ENCODE measurements at regions not wholly inside any gene's neighbourhood (a gene's known extent, or its start where the extent isn't known, plus 50 kb on each side); places are given as distances from the start of the nearest gene placed in this dataset.
"Not testable (repeated sequence)": the region's sequence is repeated elsewhere in the genome, so short reads cannot be mapped to it uniquely, and the experiment has no call there.

GRCh38 chr6:94584211-94584610 is 993.1 kb upstream of the MANEA start:
- H3K27me3 ChIP-seq = no peaks in the 10 kb centered on the region
- DNase-seq = no peak

GRCh38 chr6:94570581-94570980 is 1006.8 kb upstream of the MANEA start:
- no peaks in the 10 kb centered on the region for H3K27me3 ChIP-seq
- H3K4me3 ChIP-seq = no peak overlapping the region
- H3K4me1 ChIP-seq = no peaks in the 10 kb centered on the region
- intact Hi-C loops (cut with DNase I) = no loop called here
- H3K36me3 ChIP-seq = no peaks in the 10 kb centered on the region
- no peak overlapping the region for H3K27ac ChIP-seq
- no peak for TF ChIP-seq CTCF (IDR thresholded peaks at IDR 0.05)
- no peak overlapping the region for H3K9ac ChIP-seq (ENCODE audit: low read depth in 2 of 2, low read length in 2 of 2)
- no peaks in the 10 kb centered on the region for H3K9me3 ChIP-seq
- no peak for DNase-seq

More at GRCh38 chr6:94584211-94584610, 993.1 kb upstream of the MANEA start:
- Histone ChIP-seq H3K27ac (no peak overlapping the region), H3K36me3 (no peaks in the 10 kb centered on the region), H3K4me1 (no peaks in the 10 kb centered on the region), H3K9ac (ENCODE audit: low read depth in 2 of 2, low read length in 2 of 2) (no peak overlapping the region), H3K4me3 (no peak overlapping the region), H3K9me3 (no peaks in the 10 kb centered on the region)
- intact Hi-C loops (cut with DNase I) = no loop called here
- TF ChIP-seq CTCF (IDR thresholded peaks at IDR 0.05) = no peak

- Histone ChIP-seq H3K27ac (no peak overlapping the region), H3K4me1 (no peaks in the 10 kb centered on the region), H3K4me3 (no peak overlapping the region), H3K27me3 (no peaks in the 10 kb centered on the region), H3K9ac (ENCODE audit: low read depth in 2 of 2, low read length in 2 of 2) (no peak overlapping the region), H3K9me3 (no peaks in the 10 kb centered on the region), H3K36me3 (no peaks in the 10 kb centered on the region)
- no peak for DNase-seq
- intact Hi-C loops (cut with DNase I) = no loop called here
- TF ChIP-seq CTCF (IDR thresholded peaks at IDR 0.05) = no peak
These were observed 1014.5 kb upstream of the MANEA start for GRCh38 chr6:94562846-94563245.

GRCh38 chr6:94559829-94560537 is 1017.4 kb upstream of the MANEA start:
- H3K4me1 ChIP-seq = no peaks in the 10 kb centered on the region
- no peak for TF ChIP-seq CTCF (IDR thresholded peaks at IDR 0.05)
- no peak overlapping the region for H3K27ac ChIP-seq
- H3K36me3 ChIP-seq = no peaks in the 10 kb centered on the region
- DNase-seq = no peak
- no peaks in the 10 kb centered on the region for H3K27me3 ChIP-seq
- H3K9ac ChIP-seq (ENCODE audit: low read depth in 2 of 2, low read length in 2 of 2) = no peak overlapping the region
- intact Hi-C loops (cut with DNase I) = no loop called here
- H3K4me3 ChIP-seq = no peak overlapping the region
- no peaks in the 10 kb centered on the region for H3K9me3 ChIP-seq

GRCh38 chr6:94557207-94557606 is 1020.1 kb upstream of the MANEA start:
- intact Hi-C loops (cut with DNase I) = not testable (repeated sequence)

GRCh38 chr6:94548201-94548600 is 1029.1 kb upstream of the MANEA start:
- Histone ChIP-seq H3K9ac (ENCODE audit: low read depth in 2 of 2, low read length in 2 of 2) (no peak overlapping the region), H3K27ac (no peak overlapping the region)

More at GRCh38 chr6:94557207-94557606, 1020.1 kb upstream of the MANEA start:
- H3K4me3 ChIP-seq; H3K9me3 ChIP-seq; H3K4me1 ChIP-seq; H3K9ac ChIP-seq (ENCODE audit: low read depth in 2 of 2, low read length in 2 of 2); H3K27ac ChIP-seq; DNase-seq; H3K36me3 ChIP-seq; H3K27me3 ChIP-seq: not testable (repeated sequence)

More at GRCh38 chr6:94548201-94548600, 1029.1 kb upstream of the MANEA start:
- no peak overlapping the region for H3K4me3 ChIP-seq
- intact Hi-C loops (cut with DNase I) = no loop called here
- H3K27me3 ChIP-seq = no peaks in the 10 kb centered on the region
- no peak for DNase-seq
- H3K9me3 ChIP-seq = no peaks in the 10 kb centered on the region
- no peaks in the 10 kb centered on the region for H3K4me1 ChIP-seq
- no peaks in the 10 kb centered on the region for H3K36me3 ChIP-seq
- TF ChIP-seq CTCF (IDR thresholded peaks at IDR 0.05) = no peak
